ENCODE measurements at regions not wholly inside any gene's neighbourhood (a gene's known extent, or its start where the extent isn't known, plus 50 kb on each side); places are given as distances from the start of the nearest gene placed in this dataset.

DNA sequence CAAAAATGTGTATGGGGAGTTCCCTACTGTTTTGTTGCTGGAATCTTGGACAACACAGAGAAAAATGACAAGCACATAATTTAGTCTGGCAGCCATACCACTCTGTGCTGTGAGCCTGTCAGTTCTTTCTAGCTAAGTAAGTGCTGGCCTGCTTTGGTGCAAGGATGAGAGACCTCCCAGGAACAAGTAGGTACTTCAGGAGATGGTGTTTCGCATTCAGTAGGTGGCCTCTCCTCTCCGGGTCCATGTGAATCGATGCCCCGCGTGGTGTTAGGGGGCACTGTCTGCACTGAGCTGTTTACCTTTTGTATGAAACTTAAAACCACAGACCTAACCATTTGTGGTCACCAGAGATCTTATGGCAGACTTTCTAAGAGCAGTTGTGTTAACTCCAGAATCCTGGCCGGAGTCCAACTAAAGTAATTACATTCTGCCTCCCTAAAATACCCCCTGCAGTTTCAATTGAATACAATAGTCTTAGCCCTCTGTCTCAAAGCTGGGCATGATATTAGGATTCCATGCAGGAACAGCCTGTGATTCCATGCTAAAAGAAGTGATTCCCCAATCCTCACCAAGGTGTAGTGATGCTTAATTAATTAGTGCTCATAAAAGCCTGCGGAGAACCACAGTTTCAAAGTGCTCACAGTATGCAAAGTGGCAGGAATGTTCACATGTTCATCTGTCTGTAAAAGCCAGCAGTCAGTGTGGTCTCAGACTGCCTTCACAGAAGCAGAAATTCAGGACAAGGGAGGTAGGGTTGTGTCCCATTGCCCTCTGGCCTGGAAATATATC is 64.2 kb downstream of the LLPH start:
- peak in 1 of 2 experiments; percentile 8 for DNase-seq

GRCh38 chr12:66065641-66066136 is 64.9 kb downstream of the LLPH start:
- no peak for DNase-seq

DNA sequence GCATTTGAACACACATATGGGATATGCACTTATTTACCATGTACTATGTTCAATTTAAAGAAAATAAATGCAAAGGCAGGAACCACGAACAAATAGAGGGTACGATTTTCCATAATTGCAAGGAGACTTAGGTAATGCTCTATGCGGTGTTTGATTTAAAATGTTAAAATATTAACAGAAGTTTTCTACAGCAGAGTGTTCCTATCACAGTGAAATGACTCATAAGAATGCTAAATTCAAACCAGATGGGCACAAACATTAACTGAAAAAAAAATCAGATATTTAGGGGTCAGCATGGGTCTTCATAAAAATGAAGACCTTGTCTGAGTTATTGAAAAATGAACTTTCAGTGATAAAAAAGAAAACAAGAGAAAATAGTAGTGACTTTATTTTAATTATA is 65.4 kb downstream of the LLPH start:
- DNase-seq, result no peak

- DNase-seq, result no peak
These were observed 66.6 kb downstream of the LLPH start for GRCh38 chr12:66063916-66064315.

GRCh38 chr12:66062290-66062625 is 68.3 kb downstream of the LLPH start:
- DNase-seq, result no peak

- no peak for DNase-seq
These were observed 68.8 kb downstream of the LLPH start for GRCh38 chr12:66061557-66062289.

GRCh38 chr12:66061076-66061475 is 69.5 kb downstream of the LLPH start:
- no peak for DNase-seq

- DNase-seq, result no peak
These were observed 70.2 kb downstream of the LLPH start for GRCh38 chr12:66060163-66060907.

- DNase-seq, result no peak
These were observed 70.9 kb downstream of the LLPH start for GRCh38 chr12:66059666-66060065.

- no peak for DNase-seq
These were observed 72.0 kb downstream of the LLPH start for GRCh38 chr12:66058554-66058953.

GRCh38 chr12:66055837-66056319 is 74.7 kb downstream of the LLPH start:
- DNase-seq, result no peak

DNA sequence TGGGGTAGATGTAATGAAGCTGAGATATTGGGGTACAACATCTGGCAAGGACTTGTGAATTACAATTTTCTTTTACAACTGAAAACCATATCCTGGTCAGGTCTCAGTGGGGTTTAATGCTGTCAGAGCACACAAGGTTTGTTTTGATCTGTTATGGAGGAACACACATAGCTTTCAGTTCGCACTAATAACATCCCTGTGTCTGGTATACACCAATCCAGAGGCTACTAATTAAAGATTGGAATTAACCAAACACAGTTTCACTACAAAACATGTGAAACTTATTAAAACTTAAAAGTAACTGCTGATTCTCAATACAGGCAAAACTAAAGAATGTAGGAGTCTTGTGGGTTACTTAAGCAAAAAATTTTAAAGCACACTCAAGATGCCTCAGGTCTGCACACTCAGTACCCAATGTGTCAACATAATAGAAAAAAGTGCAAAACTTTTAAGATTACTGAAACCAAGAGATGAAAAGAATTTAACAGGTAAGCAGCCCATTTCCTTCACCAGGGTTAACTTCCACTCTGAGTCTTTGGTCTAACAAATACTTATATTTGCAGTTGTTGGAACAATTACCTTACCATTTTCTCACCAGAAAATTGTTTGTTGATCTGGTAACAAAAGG is 77.4 kb downstream of the LLPH start:
- no peak for DNase-seq

DNA sequence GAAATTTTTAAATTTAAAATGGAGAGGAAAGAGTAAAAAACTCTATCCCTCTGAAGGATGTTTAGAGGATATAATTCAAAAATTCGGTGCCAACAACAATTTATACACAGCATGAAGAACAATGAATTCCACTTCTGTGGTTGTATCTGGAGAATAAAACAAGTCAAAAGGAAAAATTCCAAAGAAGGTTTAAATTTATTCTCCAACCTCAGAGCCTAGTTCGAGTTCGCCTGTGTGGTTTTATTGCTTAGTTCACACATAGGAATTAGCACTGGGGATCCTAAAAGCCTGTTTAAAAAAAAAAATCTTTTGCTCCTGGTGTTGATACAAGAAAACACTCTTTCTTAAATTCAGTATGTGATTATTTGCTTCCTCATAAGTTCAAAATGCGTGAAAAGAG is 79.2 kb downstream of the LLPH start:
- DNase-seq, result no peak

- DNase-seq, result no peak
These were observed 79.9 kb downstream of the LLPH start for GRCh38 chr12:66050610-66051009.

DNA sequence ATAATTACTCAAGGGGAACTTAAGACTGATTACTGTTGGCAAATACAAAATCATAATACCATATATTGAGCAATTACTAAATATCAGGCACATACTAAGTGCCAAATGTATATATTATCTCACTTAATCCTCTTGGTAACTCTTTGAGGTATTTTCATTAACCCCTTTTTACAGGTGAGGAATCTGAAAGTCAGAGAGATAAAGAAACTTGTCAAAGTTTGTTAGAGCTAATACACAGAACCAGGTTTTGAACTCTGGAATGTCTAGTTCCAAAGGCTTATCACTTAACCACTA is 80.3 kb downstream of the LLPH start:
- no peak for DNase-seq

- DNase-seq, result no peak
These were observed 80.8 kb downstream of the LLPH start for GRCh38 chr12:66049538-66050282.

- no peak for DNase-seq
These were observed 81.6 kb downstream of the LLPH start for GRCh38 chr12:66048835-66049537.

DNA sequence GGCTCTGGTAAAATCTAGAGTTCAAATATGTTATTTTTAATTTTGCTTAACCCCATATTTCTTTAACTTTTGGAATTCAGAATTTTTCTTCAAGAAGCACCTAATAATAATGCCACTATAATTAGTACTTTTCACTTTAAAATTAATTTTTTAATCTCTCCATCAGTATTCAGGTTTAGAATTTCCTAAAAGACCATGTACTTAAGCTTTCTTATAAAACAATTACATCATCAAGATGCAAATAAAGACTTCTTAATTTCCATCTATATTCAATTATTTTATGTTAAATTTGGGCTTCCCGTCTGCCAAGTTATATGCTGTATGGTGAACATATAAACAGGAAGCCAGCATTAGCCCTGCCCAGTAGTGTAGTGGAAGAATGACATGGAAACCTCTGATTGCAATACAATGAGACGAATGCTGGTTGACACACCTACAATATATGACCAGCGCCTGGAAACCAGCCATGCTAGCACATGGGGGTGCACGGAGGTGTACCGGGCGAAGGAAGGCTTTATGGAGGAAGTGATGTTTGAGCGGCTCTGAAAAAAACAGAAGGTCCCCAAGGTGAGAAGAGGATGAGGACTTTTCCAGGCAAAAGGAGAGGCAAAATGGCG is 82.2 kb downstream of the LLPH start:
- no peak for DNase-seq

- no peak for DNase-seq
These were observed 83.0 kb downstream of the LLPH start for GRCh38 chr12:66047411-66048021.

DNA sequence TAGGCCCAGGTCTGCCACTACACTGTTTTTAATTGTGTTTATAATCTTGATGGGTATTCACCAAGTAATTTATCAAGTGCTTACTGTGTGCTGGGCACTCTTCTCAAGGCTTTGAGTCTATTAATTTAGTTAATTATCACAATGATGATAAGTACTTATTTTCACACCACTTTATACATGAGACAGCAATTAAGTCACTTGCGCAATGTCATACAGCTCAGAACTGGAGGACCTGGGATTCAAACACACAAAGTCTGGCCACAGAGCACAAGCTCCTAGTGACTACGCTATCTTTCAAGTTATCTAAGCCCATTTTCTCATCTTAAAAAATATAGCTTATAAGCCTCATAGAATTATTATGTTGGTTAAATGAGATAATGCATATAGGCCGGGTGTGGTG is 85.0 kb downstream of the LLPH start:
- no peak for DNase-seq

- DNase-seq, result no peak
These were observed 85.8 kb downstream of the LLPH start for GRCh38 chr12:66044731-66045130.
